ENCODE measurements at regions not wholly inside any gene's neighbourhood (a gene's known extent, or its start where the extent isn't known, plus 50 kb on each side); places are given as distances from the start of the nearest gene placed in this dataset.
"Not testable (repeated sequence)": the region's sequence is repeated elsewhere in the genome, so short reads cannot be mapped to it uniquely, and the experiment has no call there.

GRCh38 chr4:134935320-134935719 lies 733.7 kb upstream of the PABPC4L start:
- Histone ChIP-seq H3K18ac (ENCODE audit: low read length) (no peak overlapping the region), H2BK15ac (replicated peaks; ENCODE audit: low read depth) (no peak overlapping the region), H3K79me2 (ENCODE audit: control insufficient read depth, insufficient read depth, low read length) (no peaks in the 10 kb centered on the region), H2BK5ac (ENCODE audit: low read length) (no peak overlapping the region), H3K27me3 (ENCODE audit: insufficient read depth, low read length, poor library complexity) (no peaks in the 10 kb centered on the region), H3K4me3 (ENCODE audit: low read length) (no peak overlapping the region), H3K56ac (ENCODE audit: low read length) (no peak overlapping the region), H3K4me1 (ENCODE audit: control insufficient read depth, low read depth, low read length) (no peaks in the 10 kb centered on the region), H3K27ac (ENCODE audit: low read depth, low read length) (no peak overlapping the region), H3K36me3 (ENCODE audit: control insufficient read depth, insufficient read depth, low read length) (no peaks in the 10 kb centered on the region), H3K23ac (ENCODE audit: low read length) (no peak overlapping the region), H3K79me1 (ENCODE audit: low read length) (no peaks in the 10 kb centered on the region), H2AK5ac (ENCODE audit: low read length) (no peak overlapping the region), H4K8ac (ENCODE audit: low read depth, low read length) (no peak overlapping the region), H4K5ac (ENCODE audit: low read length) (no peak overlapping the region), H3K9ac (ENCODE audit: low read length) (no peak overlapping the region), H3K4ac (ENCODE audit: low read depth, low read length) (no peak overlapping the region), H2BK120ac (ENCODE audit: low read depth, low read length) (no peak overlapping the region), H3K4me2 (ENCODE audit: low read length) (no peak overlapping the region)
- no CpG with 5 or more reads among the region's 2 CpGs for WGBS (ENCODE audit: extremely low coverage, insufficient coverage, low lambda C conversion rate)
- peak; percentile 53 for DNase-seq

GRCh38 chr4:134934036-134934808 lies 732.6 kb upstream of the PABPC4L start:
- H3K27ac ChIP-seq (ENCODE audit: low read depth, low read length), result no peak overlapping the region
- H3K9ac ChIP-seq (ENCODE audit: low read length), result no peak overlapping the region
- H3K18ac ChIP-seq (ENCODE audit: low read length), result no peak overlapping the region
- H4K5ac ChIP-seq (ENCODE audit: low read length), result no peak overlapping the region
- no peak overlapping the region for H3K23ac ChIP-seq (ENCODE audit: low read length)
- no peak overlapping the region for H3K56ac ChIP-seq (ENCODE audit: low read length)
- no peak overlapping the region for H3K4me2 ChIP-seq (ENCODE audit: low read length)
- no peak overlapping the region for H4K8ac ChIP-seq (ENCODE audit: low read depth, low read length)
- no peak overlapping the region for H3K4me3 ChIP-seq (ENCODE audit: low read length)
- no peaks in the 10 kb centered on the region for H3K79me1 ChIP-seq (ENCODE audit: low read length)
- H2BK15ac ChIP-seq (replicated peaks; ENCODE audit: low read depth), result no peak overlapping the region
- no peaks in the 10 kb centered on the region for H3K4me1 ChIP-seq (ENCODE audit: control insufficient read depth, low read depth, low read length)
- H3K79me2 ChIP-seq (ENCODE audit: control insufficient read depth, insufficient read depth, low read length), result no peaks in the 10 kb centered on the region
- peak; percentile 74 for DNase-seq
- no peak overlapping the region for H2AK5ac ChIP-seq (ENCODE audit: low read length)
- H3K36me3 ChIP-seq (ENCODE audit: control insufficient read depth, insufficient read depth, low read length), result no peaks in the 10 kb centered on the region
- no CpG with 5 or more reads among the region's 10 CpGs for WGBS (ENCODE audit: extremely low coverage, insufficient coverage, low lambda C conversion rate)
- no peak overlapping the region for H3K4ac ChIP-seq (ENCODE audit: low read depth, low read length)
- H3K27me3 ChIP-seq (ENCODE audit: insufficient read depth, low read length, poor library complexity), result no peaks in the 10 kb centered on the region
- no peak overlapping the region for H2BK5ac ChIP-seq (ENCODE audit: low read length)
- H2BK120ac ChIP-seq (ENCODE audit: low read depth, low read length), result no peak overlapping the region

GRCh38 chr4:134915355-134915754 lies 713.8 kb upstream of the PABPC4L start:
- no peak overlapping the region for H3K56ac ChIP-seq (ENCODE audit: low read length)
- H3K27me3 ChIP-seq (ENCODE audit: insufficient read depth, low read length, poor library complexity), result no peaks in the 10 kb centered on the region
- H3K36me3 ChIP-seq (ENCODE audit: control insufficient read depth, insufficient read depth, low read length), result no peaks in the 10 kb centered on the region
- no peak overlapping the region for H3K27ac ChIP-seq (ENCODE audit: low read depth, low read length)
- no peak overlapping the region for H3K4me3 ChIP-seq (ENCODE audit: low read length)
- H3K4ac ChIP-seq (ENCODE audit: low read depth, low read length), result no peak overlapping the region
- no peaks in the 10 kb centered on the region for H3K79me2 ChIP-seq (ENCODE audit: control insufficient read depth, insufficient read depth, low read length)
- no CpG with 5 or more reads among the region's 2 CpGs for WGBS (ENCODE audit: extremely low coverage, insufficient coverage, low lambda C conversion rate)
- H4K8ac ChIP-seq (ENCODE audit: low read depth, low read length), result no peak overlapping the region
- H2AK5ac ChIP-seq (ENCODE audit: low read length), result no peak overlapping the region
- no peak for DNase-seq
- H2BK15ac ChIP-seq (replicated peaks; ENCODE audit: low read depth), result no peak overlapping the region
- H2BK5ac ChIP-seq (ENCODE audit: low read length), result no peak overlapping the region
- no peak overlapping the region for H2BK120ac ChIP-seq (ENCODE audit: low read depth, low read length)
- no peak overlapping the region for H3K23ac ChIP-seq (ENCODE audit: low read length)
- no peaks in the 10 kb centered on the region for H3K79me1 ChIP-seq (ENCODE audit: low read length)
- no peak overlapping the region for H3K4me2 ChIP-seq (ENCODE audit: low read length)
- H3K4me1 ChIP-seq (ENCODE audit: control insufficient read depth, low read depth, low read length), result no peaks in the 10 kb centered on the region
- no peak overlapping the region for H4K5ac ChIP-seq (ENCODE audit: low read length)
- no peak overlapping the region for H3K9ac ChIP-seq (ENCODE audit: low read length)
- H3K18ac ChIP-seq (ENCODE audit: low read length), result no peak overlapping the region

- H3K4me3 ChIP-seq (ENCODE audit: low read length); H3K4ac ChIP-seq (ENCODE audit: low read depth, low read length); H3K4me1 ChIP-seq (ENCODE audit: control insufficient read depth, low read depth, low read length); H2AK5ac ChIP-seq (ENCODE audit: low read length); H3K56ac ChIP-seq (ENCODE audit: low read length); H3K18ac ChIP-seq (ENCODE audit: low read length); H3K36me3 ChIP-seq (ENCODE audit: control insufficient read depth, insufficient read depth, low read length); H2BK5ac ChIP-seq (ENCODE audit: low read length); DNase-seq; H3K79me1 ChIP-seq (ENCODE audit: low read length); H4K5ac ChIP-seq (ENCODE audit: low read length); H3K23ac ChIP-seq (ENCODE audit: low read length); H3K4me2 ChIP-seq (ENCODE audit: low read length); H3K79me2 ChIP-seq (ENCODE audit: control insufficient read depth, insufficient read depth, low read length); H3K27ac ChIP-seq (ENCODE audit: low read depth, low read length); H3K27me3 ChIP-seq (ENCODE audit: insufficient read depth, low read length, poor library complexity); H2BK120ac ChIP-seq (ENCODE audit: low read depth, low read length); H2BK15ac ChIP-seq (replicated peaks; ENCODE audit: low read depth); H4K8ac ChIP-seq (ENCODE audit: low read depth, low read length); H3K9ac ChIP-seq (ENCODE audit: low read length): not testable (repeated sequence)
- no CpG with 5 or more reads among the region's 7 CpGs for whole genome bisulfite sequencing (ENCODE audit: extremely low coverage, insufficient coverage, low lambda C conversion rate)
Observed at GRCh38 chr4:134914250-134914649, 712.7 kb upstream of the PABPC4L start.

GRCh38 chr4:134911941-134912340 lies 710.4 kb upstream of the PABPC4L start:
- no peaks in the 10 kb centered on the region for H3K4me1 ChIP-seq (ENCODE audit: control insufficient read depth, low read depth, low read length)
- H3K4me3 ChIP-seq (ENCODE audit: low read length), result no peak overlapping the region
- H3K18ac ChIP-seq (ENCODE audit: low read length), result no peak overlapping the region
- no peak overlapping the region for H2BK15ac ChIP-seq (replicated peaks; ENCODE audit: low read depth)
- no peak overlapping the region for H3K4ac ChIP-seq (ENCODE audit: low read depth, low read length)
- H3K4me2 ChIP-seq (ENCODE audit: low read length), result no peak overlapping the region
- H2BK5ac ChIP-seq (ENCODE audit: low read length), result no peak overlapping the region
- H3K79me1 ChIP-seq (ENCODE audit: low read length), result no peaks in the 10 kb centered on the region
- no peak overlapping the region for H3K27ac ChIP-seq (ENCODE audit: low read depth, low read length)
- H4K8ac ChIP-seq (ENCODE audit: low read depth, low read length), result no peak overlapping the region
- WGBS (ENCODE audit: extremely low coverage, insufficient coverage, low lambda C conversion rate), result no CpG with 5 or more reads among the region's 2 CpGs
- no peak overlapping the region for H4K5ac ChIP-seq (ENCODE audit: low read length)
- H3K36me3 ChIP-seq (ENCODE audit: control insufficient read depth, insufficient read depth, low read length), result no peaks in the 10 kb centered on the region
- H2BK120ac ChIP-seq (ENCODE audit: low read depth, low read length), result no peak overlapping the region
- no peaks in the 10 kb centered on the region for H3K79me2 ChIP-seq (ENCODE audit: control insufficient read depth, insufficient read depth, low read length)
- peak; percentile 40 for DNase-seq
- no peak overlapping the region for H3K56ac ChIP-seq (ENCODE audit: low read length)
- no peak overlapping the region for H3K9ac ChIP-seq (ENCODE audit: low read length)
- no peak overlapping the region for H2AK5ac ChIP-seq (ENCODE audit: low read length)
- no peaks in the 10 kb centered on the region for H3K27me3 ChIP-seq (ENCODE audit: insufficient read depth, low read length, poor library complexity)
- H3K23ac ChIP-seq (ENCODE audit: low read length), result no peak overlapping the region
